HG03060 (cell line): ENCODE measurements at regions not wholly inside any gene's neighbourhood (a gene's known extent, or its start where the extent isn't known, plus 50 kb on each side); places are given as distances from the start of the nearest gene placed in this dataset.
"Not testable (repeated sequence)": the region's sequence is repeated elsewhere in the genome, so short reads cannot be mapped to it uniquely, and the experiment has no call there.

ENCODE experiments used
- ATAC-seq: cut with Tn5 transposase; IDR thresholded peaks from one replicate; pipeline ENCODE4 v1.9.1; 2021; ENCODE audit warnings: low read depth, moderate number of reproducible peaks; ENCODE audit not compliant: unreplicated experiment

DNA sequence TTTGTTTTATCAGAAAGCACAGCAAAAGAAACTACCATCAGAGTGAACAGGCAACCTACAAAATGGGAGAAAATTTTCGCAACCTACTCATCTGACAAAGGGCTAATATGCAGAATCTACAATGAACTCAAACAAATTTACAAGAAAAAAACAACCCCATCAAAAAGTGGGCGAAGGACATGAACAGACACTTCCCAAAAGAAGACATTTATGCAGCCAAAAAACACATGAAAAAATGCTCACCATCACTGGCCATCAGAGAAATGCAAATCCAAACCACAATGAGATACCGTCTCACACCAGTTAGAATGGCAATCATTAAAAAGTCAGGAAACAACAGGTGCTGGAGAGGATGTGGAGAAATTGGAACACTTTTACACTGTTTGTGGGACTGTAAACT, 460.4 kb upstream of the MKI67 start:
- ATAC-seq = not testable (repeated sequence)

GRCh38 chr10:128587689-128588088, 461.5 kb upstream of the MKI67 start:
- ATAC-seq = no peak

DNA sequence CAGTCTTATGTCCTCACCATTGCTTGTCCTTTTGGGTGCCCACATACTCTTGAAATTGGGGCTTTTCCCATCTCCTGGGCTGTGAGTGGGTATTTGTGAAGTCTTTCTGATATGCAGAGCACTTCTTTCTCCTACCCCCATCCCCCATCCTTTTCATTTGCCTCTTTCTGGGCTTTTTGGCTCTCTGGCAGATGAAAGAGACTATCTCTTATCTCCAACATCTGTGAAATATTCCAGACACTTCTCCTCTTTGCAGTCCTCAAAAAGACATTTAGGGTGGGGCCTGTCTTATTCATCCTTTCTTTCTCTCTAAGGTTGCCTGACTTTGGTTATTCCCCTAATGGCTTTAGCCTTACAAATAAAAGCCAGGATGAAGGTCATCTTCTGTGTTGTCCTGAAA, 462.2 kb upstream of the MKI67 start:
- no peak for ATAC-seq

GRCh38 chr10:128594688-128595087, 468.5 kb upstream of the MKI67 start:
- ATAC-seq = no peak

- no peak for ATAC-seq
Observed at GRCh38 chr10:128596906-128597305, 470.7 kb upstream of the MKI67 start.

- no peak for ATAC-seq
Observed at GRCh38 chr10:128599030-128599429, 472.8 kb upstream of the MKI67 start.

- no peak for ATAC-seq
Observed at GRCh38 chr10:128599538-128599937, 473.3 kb upstream of the MKI67 start.

DNA sequence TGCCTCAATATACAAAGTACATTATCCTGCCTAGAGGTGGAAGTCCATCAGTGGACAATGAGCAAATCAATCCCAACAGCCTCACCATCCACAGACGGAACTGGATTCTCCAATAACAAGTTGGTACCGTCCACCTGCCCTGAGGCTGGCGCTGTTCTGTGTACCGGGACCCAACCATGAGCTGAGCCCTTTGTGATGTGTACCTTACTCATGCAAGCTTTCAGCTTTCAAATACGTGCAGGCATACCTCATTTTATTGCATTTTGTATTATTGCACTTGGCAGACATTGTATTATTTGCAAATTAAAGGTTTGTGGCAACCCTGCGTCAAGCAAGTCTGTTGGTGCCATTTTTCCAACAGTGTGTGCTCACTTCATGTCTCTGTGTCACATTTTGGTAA, 476.0 kb upstream of the MKI67 start:
- no peak for ATAC-seq

DNA sequence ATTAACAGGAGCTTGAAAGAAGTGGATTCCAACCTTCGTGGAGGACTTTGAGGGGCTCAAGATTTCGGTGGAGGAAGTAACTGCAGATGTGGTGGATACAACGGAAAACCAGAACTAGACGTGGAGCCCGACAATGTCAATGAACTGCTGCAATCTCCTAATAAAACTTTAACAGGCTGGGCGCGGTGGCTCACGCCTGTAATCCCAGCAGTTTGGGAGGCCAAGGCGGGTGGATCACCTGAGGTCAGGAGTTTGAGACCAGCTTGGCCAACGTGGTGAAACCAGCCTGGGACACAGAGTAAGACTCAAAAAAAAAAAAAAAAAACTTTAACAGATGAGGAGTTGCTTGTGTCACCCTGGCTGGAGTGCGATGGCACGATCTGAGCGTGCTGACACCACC, 477.8 kb upstream of the MKI67 start:
- no peak for ATAC-seq

GRCh38 chr10:128605180-128605579, 479.0 kb upstream of the MKI67 start:
- no peak for ATAC-seq

DNA sequence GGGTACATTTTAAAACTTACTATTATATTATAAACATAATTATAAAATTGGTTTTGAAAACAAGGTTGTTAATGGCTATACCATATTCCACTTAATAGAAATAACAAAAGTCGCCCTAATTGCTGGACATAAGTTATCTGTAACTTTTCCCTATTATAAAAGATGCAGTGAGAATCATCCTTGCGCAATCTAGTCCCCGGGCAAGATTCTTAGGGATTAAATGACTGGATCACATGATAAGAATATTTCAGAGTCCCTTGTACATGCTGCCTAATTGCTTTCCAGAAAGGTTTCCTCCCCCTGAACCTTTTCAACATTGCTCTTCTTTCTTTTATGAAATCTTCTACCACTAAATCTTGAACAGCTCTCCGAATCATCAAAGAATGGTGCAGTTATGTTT, 479.8 kb upstream of the MKI67 start:
- no peak for ATAC-seq

DNA sequence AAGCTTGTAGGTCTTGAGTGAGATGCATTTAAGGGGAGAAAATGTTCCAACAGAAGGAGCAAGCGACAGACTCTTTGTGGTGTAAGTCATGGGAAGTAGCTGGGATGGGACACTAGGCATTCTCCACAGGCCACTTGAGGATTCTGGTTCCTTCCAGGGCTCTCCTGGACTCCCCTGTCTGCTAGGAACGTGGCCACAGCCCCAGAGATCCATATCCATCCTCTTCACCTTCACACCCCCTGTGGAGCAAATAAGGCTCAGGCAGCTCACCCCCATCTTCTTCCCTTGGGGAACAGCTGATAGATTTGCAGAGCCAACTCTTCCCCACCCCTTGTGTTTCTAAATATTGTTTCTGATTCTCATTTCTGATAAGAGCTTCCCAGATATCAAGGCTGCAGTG, 482.6 kb upstream of the MKI67 start:
- ATAC-seq = no peak

GRCh38 chr10:128609460-128609859, 483.2 kb upstream of the MKI67 start:
- no peak for ATAC-seq

DNA sequence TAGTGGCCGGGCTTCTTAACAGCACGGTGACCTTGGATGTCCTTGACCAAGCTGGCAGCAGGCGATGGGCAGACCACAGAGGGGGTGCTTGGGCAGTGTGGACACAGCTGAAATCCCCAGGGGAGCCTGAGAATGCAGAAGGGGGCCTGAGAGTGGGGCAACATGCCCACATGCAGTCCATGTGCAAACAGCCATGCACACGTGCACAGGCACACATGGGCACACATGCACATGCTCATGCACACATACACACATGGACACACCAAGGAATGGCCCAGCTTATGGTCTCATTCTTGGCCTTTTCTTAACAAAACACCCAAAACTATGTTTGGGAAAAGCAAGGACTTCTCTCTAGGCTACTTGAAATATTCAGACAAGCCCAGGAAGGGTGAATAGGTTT, 483.9 kb upstream of the MKI67 start:
- no peak for ATAC-seq

GRCh38 chr10:128612195-128612594, 486.0 kb upstream of the MKI67 start:
- ATAC-seq = no peak

DNA sequence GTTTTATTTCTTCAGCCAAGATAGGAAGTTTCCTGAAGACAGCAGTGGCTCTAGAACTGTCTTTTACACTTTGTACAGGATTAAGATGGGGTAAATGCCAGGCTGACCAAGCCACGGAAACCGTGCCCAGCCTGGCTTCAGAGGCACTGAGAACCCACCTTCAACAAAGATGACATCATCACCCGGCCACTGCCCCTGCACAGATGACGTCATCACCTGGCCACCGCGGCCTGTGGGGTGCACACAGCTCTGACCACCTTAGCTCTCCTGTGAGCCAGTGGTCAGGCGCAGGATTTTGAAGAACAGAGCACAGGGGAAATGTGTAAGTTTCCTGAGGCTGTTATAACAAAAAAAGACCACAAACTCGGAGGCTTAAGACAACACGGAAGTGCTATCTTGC, 486.4 kb upstream of the MKI67 start:
- no peak for ATAC-seq

GRCh38 chr10:128614016-128614605, 487.9 kb upstream of the MKI67 start:
- ATAC-seq = no peak

GRCh38 chr10:128614802-128615553, 488.8 kb upstream of the MKI67 start:
- ATAC-seq = no peak

DNA sequence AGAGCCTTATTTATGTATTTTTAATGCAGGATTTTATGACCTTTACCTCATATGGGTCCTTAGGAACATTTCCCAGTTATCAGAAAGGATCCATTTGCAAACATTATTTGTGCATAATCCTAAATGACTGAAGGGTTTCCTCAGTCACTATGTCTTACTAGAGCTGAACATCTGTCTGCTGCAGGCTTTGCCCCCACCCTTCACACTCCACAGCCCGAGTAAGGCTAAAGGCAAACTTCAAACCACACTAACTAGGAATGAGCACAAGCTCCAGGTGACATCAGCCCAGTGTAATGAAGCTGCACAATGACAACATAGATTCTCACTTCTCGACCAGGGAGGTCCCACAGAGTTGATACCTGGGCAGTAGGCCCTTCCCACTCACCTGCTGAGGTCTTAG, 491.3 kb upstream of the MKI67 start:
- ATAC-seq = no peak

- ATAC-seq = no peak
Observed at GRCh38 chr10:128622706-128623105, 496.5 kb upstream of the MKI67 start.

GRCh38 chr10:128623776-128624175, 497.6 kb upstream of the MKI67 start:
- no peak for ATAC-seq
